ENCODE measurements at regions not wholly inside any gene's neighbourhood (a gene's known extent, or its start where the extent isn't known, plus 50 kb on each side); places are given as distances from the start of the nearest gene placed in this dataset.
A peak's percentile ranks its signal among the peaks of the same experiment; 100 is the strongest.

DNA sequence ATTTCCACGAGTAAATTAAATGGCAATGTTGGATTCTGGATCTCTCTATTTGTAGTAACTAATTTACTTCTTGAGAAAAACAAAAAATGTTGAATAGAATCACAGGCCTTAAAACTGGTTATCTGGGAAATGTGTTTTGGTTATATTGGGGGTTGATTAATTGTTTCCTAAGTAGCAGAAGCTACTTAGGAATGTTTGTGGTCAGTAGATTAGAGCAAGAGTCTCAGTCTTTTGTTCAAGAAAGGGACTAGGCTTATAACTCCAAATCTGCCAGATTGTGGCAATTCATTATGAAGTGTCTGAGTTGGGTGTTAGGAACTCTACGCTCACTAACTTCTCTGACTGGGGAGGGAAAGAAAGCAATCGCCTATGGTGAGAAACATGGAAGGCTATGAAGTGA, 244.3 kb upstream of the PHYHIPL start (continued):
- TF ChIP-seq, protein P1, sequence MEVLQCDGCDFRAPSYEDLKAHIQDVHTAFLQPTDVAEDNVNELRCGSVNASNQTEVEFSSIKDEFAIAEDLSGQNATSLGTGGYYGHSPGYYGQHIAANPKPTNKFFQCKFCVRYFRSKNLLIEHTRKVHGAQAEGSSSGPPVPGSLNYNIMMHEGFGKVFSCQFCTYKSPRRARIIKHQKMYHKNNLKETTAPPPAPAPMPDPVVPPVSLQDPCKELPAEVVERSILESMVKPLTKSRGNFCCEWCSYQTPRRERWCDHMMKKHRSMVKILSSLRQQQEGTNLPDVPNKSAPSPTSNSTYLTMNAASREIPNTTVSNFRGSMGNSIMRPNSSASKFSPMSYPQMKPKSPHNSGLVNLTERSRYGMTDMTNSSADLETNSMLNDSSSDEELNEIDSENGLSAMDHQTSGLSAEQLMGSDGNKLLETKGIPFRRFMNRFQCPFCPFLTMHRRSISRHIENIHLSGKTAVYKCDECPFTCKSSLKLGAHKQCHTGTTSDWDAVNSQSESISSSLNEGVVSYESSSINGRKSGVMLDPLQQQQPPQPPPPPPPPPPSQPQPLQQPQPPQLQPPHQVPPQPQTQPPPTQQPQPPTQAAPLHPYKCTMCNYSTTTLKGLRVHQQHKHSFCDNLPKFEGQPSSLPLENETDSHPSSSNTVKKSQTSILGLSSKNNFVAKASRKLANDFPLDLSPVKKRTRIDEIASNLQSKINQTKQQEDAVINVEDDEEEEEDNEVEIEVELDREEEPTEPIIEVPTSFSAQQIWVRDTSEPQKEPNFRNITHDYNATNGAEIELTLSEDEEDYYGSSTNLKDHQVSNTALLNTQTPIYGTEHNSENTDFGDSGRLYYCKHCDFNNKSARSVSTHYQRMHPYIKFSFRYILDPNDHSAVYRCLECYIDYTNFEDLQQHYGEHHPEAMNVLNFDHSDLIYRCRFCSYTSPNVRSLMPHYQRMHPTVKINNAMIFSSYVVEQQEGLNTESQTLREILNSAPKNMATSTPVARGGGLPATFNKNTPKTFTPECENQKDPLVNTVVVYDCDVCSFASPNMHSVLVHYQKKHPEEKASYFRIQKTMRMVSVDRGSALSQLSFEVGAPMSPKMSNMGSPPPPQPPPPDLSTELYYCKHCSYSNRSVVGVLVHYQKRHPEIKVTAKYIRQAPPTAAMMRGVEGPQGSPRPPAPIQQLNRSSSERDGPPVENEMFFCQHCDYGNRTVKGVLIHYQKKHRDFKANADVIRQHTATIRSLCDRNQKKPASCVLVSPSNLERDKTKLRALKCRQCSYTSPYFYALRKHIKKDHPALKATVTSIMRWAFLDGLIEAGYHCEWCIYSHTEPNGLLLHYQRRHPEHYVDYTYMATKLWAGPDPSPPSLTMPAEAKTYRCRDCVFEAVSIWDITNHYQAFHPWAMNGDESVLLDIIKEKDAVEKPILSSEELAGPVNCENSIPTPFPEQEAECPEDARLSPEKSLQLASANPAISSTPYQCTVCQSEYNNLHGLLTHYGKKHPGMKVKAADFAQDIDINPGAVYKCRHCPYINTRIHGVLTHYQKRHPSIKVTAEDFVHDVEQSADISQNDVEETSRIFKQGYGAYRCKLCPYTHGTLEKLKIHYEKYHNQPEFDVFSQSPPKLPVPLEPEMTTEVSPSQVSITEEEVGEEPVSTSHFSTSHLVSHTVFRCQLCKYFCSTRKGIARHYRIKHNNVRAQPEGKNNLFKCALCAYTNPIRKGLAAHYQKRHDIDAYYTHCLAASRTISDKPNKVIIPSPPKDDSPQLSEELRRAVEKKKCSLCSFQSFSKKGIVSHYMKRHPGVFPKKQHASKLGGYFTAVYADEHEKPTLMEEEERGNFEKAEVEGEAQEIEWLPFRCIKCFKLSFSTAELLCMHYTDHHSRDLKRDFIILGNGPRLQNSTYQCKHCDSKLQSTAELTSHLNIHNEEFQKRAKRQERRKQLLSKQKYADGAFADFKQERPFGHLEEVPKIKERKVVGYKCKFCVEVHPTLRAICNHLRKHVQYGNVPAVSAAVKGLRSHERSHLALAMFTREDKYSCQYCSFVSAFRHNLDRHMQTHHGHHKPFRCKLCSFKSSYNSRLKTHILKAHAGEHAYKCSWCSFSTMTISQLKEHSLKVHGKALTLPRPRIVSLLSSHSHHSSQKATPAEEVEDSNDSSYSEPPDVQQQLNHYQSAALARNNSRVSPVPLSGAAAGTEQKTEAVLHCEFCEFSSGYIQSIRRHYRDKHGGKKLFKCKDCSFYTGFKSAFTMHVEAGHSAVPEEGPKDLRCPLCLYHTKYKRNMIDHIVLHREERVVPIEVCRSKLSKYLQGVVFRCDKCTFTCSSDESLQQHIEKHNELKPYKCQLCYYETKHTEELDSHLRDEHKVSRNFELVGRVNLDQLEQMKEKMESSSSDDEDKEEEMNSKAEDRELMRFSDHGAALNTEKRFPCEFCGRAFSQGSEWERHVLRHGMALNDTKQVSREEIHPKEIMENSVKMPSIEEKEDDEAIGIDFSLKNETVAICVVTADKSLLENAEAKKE (CRISPR knock-in tag; IDR thresholded peaks at IDR 0.05): no peak
- TF ChIP-seq EZH2 (IDR thresholded peaks at IDR 0.05; ENCODE audit: low read depth, unreplicated experiment) (no peak), ZNF331 (CRISPR knock-in tag; IDR thresholded peaks at IDR 0.05; ENCODE audit: low read depth) (no peak)
- TF ChIP-seq, protein P2, sequence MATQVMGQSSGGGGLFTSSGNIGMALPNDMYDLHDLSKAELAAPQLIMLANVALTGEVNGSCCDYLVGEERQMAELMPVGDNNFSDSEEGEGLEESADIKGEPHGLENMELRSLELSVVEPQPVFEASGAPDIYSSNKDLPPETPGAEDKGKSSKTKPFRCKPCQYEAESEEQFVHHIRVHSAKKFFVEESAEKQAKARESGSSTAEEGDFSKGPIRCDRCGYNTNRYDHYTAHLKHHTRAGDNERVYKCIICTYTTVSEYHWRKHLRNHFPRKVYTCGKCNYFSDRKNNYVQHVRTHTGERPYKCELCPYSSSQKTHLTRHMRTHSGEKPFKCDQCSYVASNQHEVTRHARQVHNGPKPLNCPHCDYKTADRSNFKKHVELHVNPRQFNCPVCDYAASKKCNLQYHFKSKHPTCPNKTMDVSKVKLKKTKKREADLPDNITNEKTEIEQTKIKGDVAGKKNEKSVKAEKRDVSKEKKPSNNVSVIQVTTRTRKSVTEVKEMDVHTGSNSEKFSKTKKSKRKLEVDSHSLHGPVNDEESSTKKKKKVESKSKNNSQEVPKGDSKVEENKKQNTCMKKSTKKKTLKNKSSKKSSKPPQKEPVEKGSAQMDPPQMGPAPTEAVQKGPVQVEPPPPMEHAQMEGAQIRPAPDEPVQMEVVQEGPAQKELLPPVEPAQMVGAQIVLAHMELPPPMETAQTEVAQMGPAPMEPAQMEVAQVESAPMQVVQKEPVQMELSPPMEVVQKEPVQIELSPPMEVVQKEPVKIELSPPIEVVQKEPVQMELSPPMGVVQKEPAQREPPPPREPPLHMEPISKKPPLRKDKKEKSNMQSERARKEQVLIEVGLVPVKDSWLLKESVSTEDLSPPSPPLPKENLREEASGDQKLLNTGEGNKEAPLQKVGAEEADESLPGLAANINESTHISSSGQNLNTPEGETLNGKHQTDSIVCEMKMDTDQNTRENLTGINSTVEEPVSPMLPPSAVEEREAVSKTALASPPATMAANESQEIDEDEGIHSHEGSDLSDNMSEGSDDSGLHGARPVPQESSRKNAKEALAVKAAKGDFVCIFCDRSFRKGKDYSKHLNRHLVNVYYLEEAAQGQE (IDR thresholded peaks at IDR 0.05; ENCODE audit: unreplicated experiment): no peak

DNA sequence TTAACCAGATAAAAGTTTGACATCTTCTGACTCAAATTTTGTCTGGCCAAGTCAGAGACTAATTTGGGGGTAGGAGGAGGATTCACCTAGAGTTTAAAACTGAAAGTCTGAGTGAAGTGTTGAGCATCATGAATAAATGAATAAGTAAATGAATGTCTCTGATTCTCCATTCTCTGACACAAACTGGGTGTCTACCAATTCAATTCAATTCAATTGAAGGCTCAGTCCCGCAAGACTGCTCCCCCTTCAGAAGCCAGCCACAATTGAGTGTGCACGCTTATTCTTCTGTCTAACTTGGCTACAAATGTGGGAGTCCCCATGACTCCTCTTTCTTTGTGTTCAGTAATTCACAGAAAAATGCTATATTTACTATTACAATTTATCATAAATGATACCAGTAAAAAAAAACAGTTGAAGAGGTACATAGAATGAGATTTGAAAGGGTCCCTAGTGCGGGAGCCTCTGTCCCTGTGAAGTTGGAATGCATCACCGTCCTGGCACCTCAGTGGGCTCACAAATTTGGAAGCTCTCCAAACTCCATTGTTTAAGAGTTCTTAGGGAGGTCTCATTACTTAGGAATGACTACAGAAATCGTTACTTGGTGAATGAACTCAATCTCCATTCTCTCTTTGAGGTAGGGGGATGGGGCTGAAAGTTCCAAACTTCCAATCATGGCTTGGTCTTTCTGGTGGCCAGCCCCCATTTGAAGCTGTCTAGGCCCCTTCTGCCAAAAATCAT, 243.7 kb upstream of the PHYHIPL start:
- no peaks in the 10 kb centered on the region for H3K36me3 ChIP-seq (ENCODE audit: insufficient read depth)
- H3K9me2 ChIP-seq (ENCODE audit: insufficient read depth): peaks cover 8% of the 10 kb centered on the region; the same call in 1 of the 2 replicates
- no peaks in the 10 kb centered on the region for H3K36me3 Mint-ChIP-seq (ENCODE audit: low read depth)
- H3K4me1 ChIP-seq (ENCODE audit: insufficient read depth): no peaks in the 10 kb centered on the region
- no peaks in the 10 kb centered on the region for H3K9me3 Mint-ChIP-seq
- DNase-seq (ENCODE audit: low spot score) (no peak), ATAC-seq (no peak)
- H4K20me1 ChIP-seq (replicated peaks; ENCODE audit: insufficient read depth): no peaks in the 10 kb centered on the region
- H3K4me1 Mint-ChIP-seq: peaks cover 3% of the 10 kb centered on the region; the same call in 1 of the 3 replicates
- no peak for TF ChIP-seq STAT1 (IDR thresholded peaks at IDR 0.05; ENCODE audit: unreplicated experiment)
- no peak for TF ChIP-seq ZNF114 (CRISPR knock-in tag; IDR thresholded peaks at IDR 0.05)
- TF ChIP-seq, protein P2 (IDR thresholded peaks at IDR 0.05; ENCODE audit: unreplicated experiment): no peak
- no peak overlapping the region for H3K4me3 Mint-ChIP-seq
- no peaks in the 10 kb centered on the region for H3K79me2 ChIP-seq (replicated peaks; ENCODE audit: insufficient read depth)
- no peak overlapping the region for H3K4me3 ChIP-seq
- H3K27me3 ChIP-seq (ENCODE audit: insufficient read depth): no peaks in the 10 kb centered on the region
- H2AFZ ChIP-seq: 0 out of 2 replicates have a peak overlapping the region, but pooled peaks have one; percentile 52
- H3K27me3 Mint-ChIP-seq (ENCODE audit: insufficient read depth, low read depth, poor library complexity): peaks cover 2% of the 10 kb centered on the region
- H3K4me2 ChIP-seq: no peak overlapping the region
- H3F3A ChIP-seq (replicated peaks; ENCODE audit: low read depth): no peaks in the 10 kb centered on the region
- H3K27ac Mint-ChIP-seq: no peak overlapping the region
- H3K27ac ChIP-seq (ENCODE audit: low read depth): no peak overlapping the region

All from GM23338 (cell line).